GM21786 (cell line): ENCODE measurements at regions not wholly inside any gene's neighbourhood (a gene's known extent, or its start where the extent isn't known, plus 50 kb on each side); places are given as distances from the start of the nearest gene placed in this dataset.
"Not testable (repeated sequence)": the region's sequence is repeated elsewhere in the genome, so short reads cannot be mapped to it uniquely, and the experiment has no call there.

Experiments
- ATAC-seq: cut with Tn5 transposase; IDR thresholded peaks from one replicate; pipeline ENCODE4 v1.9.1; 2021; ENCODE audit not compliant: unreplicated experiment

GRCh38 chr2:207321514-207321913 is 155.8 kb upstream of the KLF7 start:
- ATAC-seq, result no peak

GRCh38 chr2:207324001-207324400 is 158.3 kb upstream of the KLF7 start:
- ATAC-seq, result no peak

DNA sequence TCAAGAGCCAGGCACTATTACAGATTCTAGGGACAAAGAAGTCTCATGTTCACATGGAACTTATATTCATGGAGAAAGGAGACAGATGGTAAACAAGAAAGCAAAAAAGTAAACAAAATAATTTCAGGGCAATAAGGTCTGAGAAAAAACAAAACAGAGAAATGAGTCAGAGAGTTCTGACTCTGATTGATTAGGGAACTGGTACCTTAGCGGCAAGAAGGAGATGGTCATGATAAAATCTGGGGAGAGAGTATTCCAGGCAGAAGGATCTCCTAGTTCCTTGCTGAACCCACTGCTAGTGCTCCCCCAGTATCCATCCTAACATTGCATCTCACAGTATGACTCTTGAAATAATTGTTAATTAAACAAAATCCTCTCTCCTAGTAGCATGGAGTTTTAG is 161.8 kb upstream of the KLF7 start:
- no peak for ATAC-seq

GRCh38 chr2:207328944-207329386 is 163.2 kb upstream of the KLF7 start:
- peak; percentile 46 for ATAC-seq

DNA sequence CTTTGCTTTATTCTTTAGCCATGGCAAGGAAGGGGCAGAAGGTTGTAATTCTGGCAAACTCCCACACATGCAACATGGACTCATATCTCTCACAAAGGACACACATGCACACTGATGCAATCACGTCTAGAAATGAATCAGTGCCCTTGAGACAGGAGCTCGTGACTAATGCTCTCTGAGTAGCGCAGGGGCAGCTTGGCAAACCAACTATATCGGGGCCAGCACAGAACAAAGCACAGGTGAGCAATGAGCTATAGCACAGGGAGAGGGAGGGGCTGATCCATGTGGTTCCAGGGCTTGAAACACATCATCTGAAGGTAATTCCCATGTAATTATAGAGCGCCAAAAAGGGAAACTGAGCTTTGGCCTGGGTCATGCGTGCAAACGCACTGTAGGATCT is 165.2 kb upstream of the KLF7 start:
- ATAC-seq, result peak; percentile 56

- no peak for ATAC-seq
Measured at GRCh38 chr2:207331674-207332073, 165.9 kb upstream of the KLF7 start.

- ATAC-seq, result peak; percentile 29
Measured at GRCh38 chr2:207332480-207333212, 166.9 kb upstream of the KLF7 start.

GRCh38 chr2:207333599-207334300 is 168.0 kb upstream of the KLF7 start:
- ATAC-seq, result no peak

DNA sequence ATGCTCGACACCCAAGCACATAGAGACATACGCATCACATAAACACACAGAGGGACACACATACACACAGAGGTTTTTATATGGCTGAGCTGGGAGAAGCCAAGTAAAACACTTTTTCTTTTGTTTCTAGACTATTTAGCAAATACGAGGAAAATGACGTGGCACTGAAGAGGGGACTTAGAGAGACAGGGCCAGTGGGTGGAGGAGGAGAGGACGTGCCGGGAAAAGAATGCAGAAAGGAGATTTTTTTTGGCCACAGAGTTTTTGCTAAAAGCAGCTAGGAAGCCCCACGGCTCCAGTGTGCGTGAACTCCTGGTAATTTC is 168.5 kb upstream of the KLF7 start:
- ATAC-seq, result peak; percentile 1

GRCh38 chr2:207334624-207335371 is 169.1 kb upstream of the KLF7 start:
- ATAC-seq, result peak; percentile 34

GRCh38 chr2:207337234-207338219 is 171.8 kb upstream of the KLF7 start:
- ATAC-seq, result no peak

GRCh38 chr2:207338220-207338607 is 172.5 kb upstream of the KLF7 start:
- no peak for ATAC-seq

- ATAC-seq, result no peak
Measured at GRCh38 chr2:207338610-207339009, 172.9 kb upstream of the KLF7 start.

GRCh38 chr2:207341112-207341750 is 175.5 kb upstream of the KLF7 start:
- no peak for ATAC-seq

- ATAC-seq, result no peak
Measured at GRCh38 chr2:207341804-207342203, 176.1 kb upstream of the KLF7 start.

GRCh38 chr2:207344596-207345394 is 179.0 kb upstream of the KLF7 start:
- not testable (repeated sequence) for ATAC-seq

DNA sequence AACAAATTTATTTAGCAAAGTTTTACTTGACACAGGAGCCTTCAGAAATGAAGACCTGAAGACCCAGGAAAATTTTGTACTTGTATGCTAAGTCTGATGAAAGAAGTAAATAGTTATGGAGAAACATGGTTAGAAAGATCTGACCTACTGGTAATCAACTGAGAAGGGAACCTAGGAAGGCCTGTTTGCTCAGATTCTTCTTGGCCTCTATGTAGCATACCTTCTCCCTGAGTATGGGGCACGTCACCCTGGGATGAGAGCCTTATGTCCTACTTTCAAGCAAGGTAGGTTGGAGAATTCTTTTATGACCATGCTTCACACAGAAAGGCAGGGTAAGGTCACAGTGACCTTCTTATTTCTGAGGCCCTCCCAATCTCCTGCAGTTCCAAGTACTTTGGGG is 178.6 kb upstream of the CREB1 start:
- ATAC-seq, result no peak

DNA sequence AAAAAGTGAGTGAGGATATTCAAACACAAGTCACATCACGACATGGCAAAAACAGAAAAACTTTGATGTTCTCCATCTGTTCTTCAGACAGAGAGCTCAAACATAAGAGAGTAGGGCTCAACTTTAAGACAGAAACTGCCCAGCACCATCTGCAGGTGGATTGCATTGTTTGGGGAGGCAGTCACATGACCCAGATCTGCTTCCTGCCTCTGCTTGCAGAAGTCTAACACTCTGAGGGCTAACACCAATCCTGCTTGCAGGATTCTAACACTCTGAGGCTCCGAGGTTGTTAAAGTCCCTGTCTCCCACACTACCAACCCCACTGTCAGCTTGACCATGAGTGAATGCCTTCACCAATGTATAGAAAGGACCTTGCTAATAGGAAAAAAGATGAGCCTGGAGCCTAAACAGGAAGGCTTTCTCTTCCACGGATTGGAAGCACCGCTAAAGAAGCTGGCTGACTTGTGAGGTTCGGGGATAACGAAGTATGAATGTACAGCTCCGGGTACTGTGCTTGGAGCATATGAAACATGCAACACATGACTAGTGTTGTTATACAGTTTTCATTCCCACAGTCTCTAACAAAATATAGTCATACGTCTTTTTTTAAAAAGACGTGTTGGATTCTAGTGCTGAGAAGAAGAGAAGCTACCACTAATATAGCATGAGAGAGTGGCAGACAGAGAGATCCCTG is 176.6 kb upstream of the CREB1 start:
- peak; percentile 91 for ATAC-seq

- no peak for ATAC-seq
Measured at GRCh38 chr2:207353836-207354235, 175.9 kb upstream of the CREB1 start.
